Immature natural killer cell (primary cell): ENCODE measurements at regions not wholly inside any gene's neighbourhood (a gene's known extent, or its start where the extent isn't known, plus 50 kb on each side); places are given as distances from the start of the nearest gene placed in this dataset.
"Not testable (repeated sequence)": the region's sequence is repeated elsewhere in the genome, so short reads cannot be mapped to it uniquely, and the experiment has no call there.

Source experiments
- DNase-seq, 3 donors: peaks; one replicate each; pipeline ENCODE4 v3.0.0; 2022; ENCODE audit warnings: mixed read lengths in 1 of 3
- H3K27ac Mint-ChIP-seq, 6 donors: one replicate each; pipeline ENCODE4 v1.8.0; 2020; ENCODE audit warnings: mixed read lengths in 6 of 6, mild to moderate bottlenecking in 5 of 6, inconsistent platforms in 4 of 6, moderate library complexity in 3 of 6
- H3K27me3 Mint-ChIP-seq, 3 donors: one replicate each; pipeline ENCODE4 v1.8.0; 2020 to 2021; ENCODE audit warnings: low read depth in 3 of 3, mild to moderate bottlenecking in 3 of 3, mixed read lengths in 3 of 3, moderate library complexity in 3 of 3, inconsistent platforms in 1 of 3
- H3K36me3 Mint-ChIP-seq, 3 donors: one replicate each; pipeline ENCODE4 v1.8.0; 2020; ENCODE audit warnings: mixed read lengths in 3 of 3, inconsistent platforms in 2 of 3, mild to moderate bottlenecking in 2 of 3
- H3K4me1 Mint-ChIP-seq, 2 donors: one replicate each; pipeline ENCODE4 v1.8.0; 2020; ENCODE audit warnings: inconsistent platforms in 2 of 2, mild to moderate bottlenecking in 2 of 2, mixed read lengths in 2 of 2, moderate library complexity in 1 of 2
- H3K4me3 Mint-ChIP-seq, 5 donors: one replicate each; pipeline ENCODE4 v1.8.0; 2020; ENCODE audit warnings: mild to moderate bottlenecking in 5 of 5, mixed read lengths in 5 of 5, inconsistent platforms in 3 of 5, moderate library complexity in 3 of 5
- H3K9me3 Mint-ChIP-seq, 6 donors: one replicate each; pipeline ENCODE4 v1.8.0; 2020; ENCODE audit warnings: mild to moderate bottlenecking in 6 of 6, mixed read lengths in 6 of 6, inconsistent platforms in 4 of 6, moderate library complexity in 3 of 6

DNA sequence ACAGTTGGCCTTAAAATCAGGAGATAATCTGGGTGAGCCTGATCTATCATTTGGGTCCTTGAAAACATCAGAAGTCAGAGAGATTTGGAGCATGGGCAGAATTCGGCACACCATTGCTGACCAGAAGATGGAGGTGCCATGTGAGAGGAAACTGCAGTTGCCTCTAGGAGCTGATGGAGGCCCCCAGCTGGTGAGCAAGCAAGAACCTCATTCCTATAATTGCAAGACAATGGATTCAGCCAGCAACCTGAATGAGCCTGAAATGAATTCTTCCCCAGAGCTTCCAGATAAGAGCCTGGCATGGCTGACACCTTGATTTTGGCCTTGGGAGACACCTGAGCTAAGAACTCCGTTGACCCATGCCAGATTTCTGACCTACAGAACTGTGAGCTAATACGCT, 76.3 kb upstream of the FYN start:
- Mint-ChIP-seq H3K27ac (no peak overlapping the region), H3K27me3 (peaks cover 1 to 3% (median 2%) of the 10 kb centered on the region in 3 donors), H3K36me3 (no peaks in the 10 kb centered on the region), H3K4me3 (no peak overlapping the region), H3K9me3 (peaks cover 0 to 2% (median 0%) of the 10 kb centered on the region in 6 donors), H3K4me1 (no peaks in the 10 kb centered on the region)
- no peak for DNase-seq

- H3K27me3 Mint-ChIP-seq, H3K4me1 Mint-ChIP-seq, H3K4me3 Mint-ChIP-seq, H3K9me3 Mint-ChIP-seq, H3K27ac Mint-ChIP-seq, H3K36me3 Mint-ChIP-seq, DNase-seq: not testable (repeated sequence)
These were observed 76.7 kb upstream of the FYN start for GRCh38 chr6:111949984-111950383.

DNA sequence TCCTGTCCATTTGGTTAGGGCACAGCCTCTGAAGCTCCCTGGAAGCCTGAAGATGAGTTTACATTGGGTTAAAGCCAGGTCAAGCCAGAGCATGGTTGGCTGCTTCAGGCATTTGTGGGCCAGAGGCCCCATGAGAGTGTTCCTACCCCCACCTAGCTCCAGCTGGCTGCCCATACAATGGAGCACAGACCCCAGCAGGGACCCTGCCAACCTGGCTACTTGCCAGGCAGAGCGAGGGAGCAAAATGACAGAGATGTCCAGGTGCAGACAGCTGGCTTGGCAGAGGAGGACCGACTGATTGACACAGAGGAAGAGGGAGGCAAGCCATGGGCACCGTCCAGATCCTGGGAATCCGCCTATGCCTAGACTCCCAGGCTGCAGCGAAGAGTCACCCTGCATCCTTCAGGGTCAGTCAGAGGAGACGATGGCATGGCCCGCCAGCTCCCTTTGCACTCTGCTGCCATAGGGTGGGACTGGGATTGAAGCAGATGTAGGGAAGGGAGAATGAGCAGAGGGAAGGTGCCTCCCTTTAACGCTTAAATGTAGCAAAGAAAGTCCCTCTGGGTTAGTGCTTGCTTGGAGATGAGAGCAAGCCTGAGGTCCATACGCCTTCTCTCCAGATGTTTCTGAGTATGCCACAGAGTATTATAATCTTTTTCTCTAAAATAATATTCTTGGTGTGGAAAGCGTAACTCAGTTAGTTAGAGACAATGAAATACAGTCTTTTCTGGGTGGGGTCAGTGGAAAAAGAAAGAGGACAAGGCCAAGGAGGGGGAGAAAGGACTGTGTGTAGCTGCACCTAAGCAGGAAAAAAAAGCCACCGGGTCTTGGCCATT, 77.6 kb upstream of the FYN start:
- no peak for DNase-seq
- Mint-ChIP-seq H3K4me1 (no peaks in the 10 kb centered on the region), H3K4me3 (no peak overlapping the region), H3K36me3 (no peaks in the 10 kb centered on the region), H3K27me3 (peaks cover 0 to 3% (median 1%) of the 10 kb centered on the region in 3 donors), H3K9me3 (peaks cover 0 to 2% (median 0%) of the 10 kb centered on the region in 6 donors), H3K27ac (no peak overlapping the region)

DNA sequence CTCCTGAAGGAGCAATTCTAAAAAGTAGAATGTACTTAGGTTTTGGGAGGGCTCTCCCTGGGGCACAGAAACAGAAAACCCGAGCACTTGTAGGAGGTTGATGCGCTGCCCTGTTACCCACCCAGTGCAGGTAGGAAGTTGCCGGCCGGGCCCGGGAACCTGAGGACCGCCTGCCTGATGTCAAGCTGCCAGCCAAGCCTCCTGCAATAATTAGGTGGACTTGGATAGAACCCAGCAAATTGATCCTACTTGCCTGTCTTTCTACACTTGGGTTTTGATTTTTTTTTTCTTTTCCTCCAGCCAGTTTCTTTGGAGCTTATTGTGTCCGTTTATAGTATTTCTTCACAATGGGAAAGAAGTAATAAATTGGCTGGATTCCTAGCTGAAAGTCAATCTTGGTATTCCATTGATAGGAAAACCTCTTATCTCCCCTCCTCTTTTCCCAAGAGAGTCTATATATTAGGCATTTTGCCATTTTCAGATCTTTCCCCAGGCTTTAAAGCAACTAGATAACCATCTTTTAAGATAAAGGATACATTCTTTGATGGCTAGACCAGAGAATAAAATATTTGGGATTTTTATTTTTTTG, 78.3 kb upstream of the FYN start:
- H3K9me3 Mint-ChIP-seq: peaks cover 0 to 2% (median 0%) of the 10 kb centered on the region in 6 donors
- peaks cover 0 to 3% (median 1%) of the 10 kb centered on the region in 3 donors for H3K27me3 Mint-ChIP-seq
- no peaks in the 10 kb centered on the region for H3K36me3 Mint-ChIP-seq
- no peak overlapping the region for H3K27ac Mint-ChIP-seq
- no peak for DNase-seq
- H3K4me1 Mint-ChIP-seq: no peaks in the 10 kb centered on the region
- H3K4me3 Mint-ChIP-seq: no peak overlapping the region

- Mint-ChIP-seq H3K27ac (no peak overlapping the region), H3K36me3 (no peaks in the 10 kb centered on the region), H3K4me1 (no peaks in the 10 kb centered on the region), H3K9me3 (peaks cover 0 to 2% (median 0%) of the 10 kb centered on the region in 6 donors), H3K4me3 (no peak overlapping the region), H3K27me3 (peaks cover 0 to 3% (median 1%) of the 10 kb centered on the region in 3 donors)
- DNase-seq: no peak
These were observed 79.0 kb upstream of the FYN start for GRCh38 chr6:111952274-111952673.

DNA sequence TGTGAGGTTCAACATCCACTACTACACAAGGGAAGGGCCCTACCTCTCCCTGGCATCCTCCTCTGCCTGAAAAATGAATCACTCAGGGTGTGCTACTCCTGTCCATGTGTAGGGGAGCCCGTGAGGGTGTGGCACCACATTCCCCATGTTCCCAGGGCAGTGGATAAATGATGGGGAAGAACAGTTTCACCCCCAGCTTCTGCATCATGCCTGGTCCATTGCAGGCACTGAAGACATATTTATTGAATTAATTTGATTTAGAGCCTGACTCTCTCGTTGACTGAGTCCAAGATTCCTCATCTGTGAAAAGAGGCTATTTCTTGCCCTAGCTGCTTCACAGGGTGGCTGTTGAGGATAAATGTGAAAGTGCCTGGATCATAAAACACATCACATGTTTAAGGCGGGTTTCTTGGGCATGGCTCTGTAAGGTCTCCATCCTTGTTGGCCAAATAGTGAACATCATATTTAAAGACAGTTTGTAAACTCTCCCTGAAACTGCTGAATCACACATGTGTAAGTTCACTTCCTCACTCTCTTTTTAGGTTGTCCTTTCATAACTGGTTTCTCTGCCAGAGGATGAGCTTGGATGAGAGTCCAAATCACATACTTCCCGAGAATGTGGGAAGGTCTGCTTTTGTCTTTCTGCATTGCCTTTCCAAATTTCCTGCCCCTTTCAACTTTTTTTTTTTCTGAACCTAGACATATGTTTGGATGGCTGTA, 79.7 kb upstream of the FYN start:
- peaks cover 0 to 2% (median 0%) of the 10 kb centered on the region in 6 donors for H3K9me3 Mint-ChIP-seq
- H3K36me3 Mint-ChIP-seq: no peaks in the 10 kb centered on the region
- no peak overlapping the region for H3K4me3 Mint-ChIP-seq
- peaks cover 0 to 3% (median 1%) of the 10 kb centered on the region in 3 donors for H3K27me3 Mint-ChIP-seq
- no peak overlapping the region for H3K27ac Mint-ChIP-seq
- H3K4me1 Mint-ChIP-seq: no peaks in the 10 kb centered on the region
- no peak for DNase-seq

DNA sequence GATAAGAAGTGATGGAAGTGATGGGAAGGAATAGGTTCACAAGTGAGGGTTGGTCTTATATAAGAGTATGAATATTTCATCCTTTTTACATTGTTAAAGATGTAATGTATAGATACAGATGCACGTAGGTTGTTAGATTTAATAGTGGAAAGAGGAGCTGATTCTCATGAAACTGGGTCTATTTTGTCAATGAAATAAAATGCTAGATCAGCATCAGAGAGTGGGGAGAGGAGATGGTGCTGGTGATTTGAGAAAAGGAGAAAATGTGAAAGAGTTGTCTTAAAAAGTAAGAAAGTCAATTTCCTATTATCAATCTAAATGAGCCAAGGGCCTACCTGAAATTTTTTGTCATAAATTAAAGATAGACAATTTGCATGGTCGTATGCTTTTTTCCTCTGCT, 82.8 kb upstream of the FYN start:
- peaks cover 0 to 6% (median 3%) of the 10 kb centered on the region in 3 donors for H3K27me3 Mint-ChIP-seq
- H3K27ac Mint-ChIP-seq: no peak overlapping the region
- no peaks in the 10 kb centered on the region for H3K9me3 Mint-ChIP-seq
- no peak for DNase-seq
- H3K4me1 Mint-ChIP-seq: no peaks in the 10 kb centered on the region
- H3K36me3 Mint-ChIP-seq: no peaks in the 10 kb centered on the region
- H3K4me3 Mint-ChIP-seq: no peak overlapping the region

GRCh38 chr6:111957623-111958315, 84.5 kb upstream of the FYN start:
- no peak for DNase-seq
- H3K27ac Mint-ChIP-seq: no peak overlapping the region

GRCh38 chr6:111958534-111958933, 85.3 kb upstream of the FYN start:
- no peak for DNase-seq
- Mint-ChIP-seq H3K4me3 (no peak overlapping the region), H3K4me1 (no peaks in the 10 kb centered on the region), H3K9me3 (no peaks in the 10 kb centered on the region), H3K27me3 (peaks cover 1 to 5% (median 4%) of the 10 kb centered on the region in 3 donors), H3K27ac (peak overlapping the region in 1 of 6 donors; percentile 24), H3K36me3 (no peaks in the 10 kb centered on the region)

More at GRCh38 chr6:111957623-111958315, 84.5 kb upstream of the FYN start:
- peaks cover 0 to 4% (median 4%) of the 10 kb centered on the region in 3 donors for H3K27me3 Mint-ChIP-seq
- H3K36me3 Mint-ChIP-seq: no peaks in the 10 kb centered on the region
- H3K4me1 Mint-ChIP-seq: no peaks in the 10 kb centered on the region
- no peak overlapping the region for H3K4me3 Mint-ChIP-seq
- H3K9me3 Mint-ChIP-seq: no peaks in the 10 kb centered on the region

DNA sequence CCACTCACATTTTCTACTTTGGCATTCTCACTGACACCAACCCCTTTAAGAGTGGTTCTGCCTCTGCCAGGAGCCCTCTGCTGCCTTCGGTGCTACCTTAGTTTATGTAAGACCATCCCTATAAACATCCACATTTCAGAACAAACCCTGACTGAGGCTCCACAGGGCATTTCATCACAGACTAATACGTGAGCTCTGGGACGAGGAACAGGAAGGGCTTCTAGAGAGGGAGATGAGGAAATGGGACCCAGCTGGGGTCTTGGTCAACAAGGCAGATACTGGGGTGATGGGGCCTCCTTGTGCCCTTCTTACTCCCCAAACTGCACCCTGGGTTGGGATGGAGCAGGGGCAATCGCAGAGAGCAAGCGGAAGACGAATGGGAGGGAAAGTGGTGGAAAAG, 86.5 kb upstream of the FYN start:
- Mint-ChIP-seq H3K27me3 (peaks cover 1 to 7% (median 4%) of the 10 kb centered on the region in 3 donors), H3K4me3 (no peak overlapping the region), H3K9me3 (no peaks in the 10 kb centered on the region), H3K27ac (no peak overlapping the region), H3K36me3 (no peaks in the 10 kb centered on the region), H3K4me1 (no peaks in the 10 kb centered on the region)
- no peak for DNase-seq

DNA sequence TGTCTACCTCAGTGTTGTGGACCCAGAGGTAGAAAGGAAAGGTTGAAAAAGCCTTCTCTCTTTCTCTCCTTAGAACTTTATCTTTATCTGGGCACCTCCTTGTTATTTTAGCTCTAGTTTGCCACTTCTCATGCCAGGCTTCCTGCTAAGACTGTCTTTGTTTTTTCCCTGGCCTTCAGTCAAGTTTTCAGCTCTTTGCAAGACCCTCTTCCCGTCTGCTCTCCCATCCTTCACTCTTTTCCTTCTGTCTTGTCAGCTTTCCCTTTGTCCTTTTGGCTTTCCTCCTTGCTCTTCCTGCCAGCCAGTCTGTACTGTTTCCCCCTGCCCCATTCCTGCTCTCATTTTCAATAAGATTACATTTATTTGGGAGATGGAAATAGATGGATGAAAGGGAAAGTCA, 86.8 kb upstream of the CCN6 start:
- H3K4me3 Mint-ChIP-seq: no peak overlapping the region
- no peak for DNase-seq
- no peak overlapping the region for H3K27ac Mint-ChIP-seq
- H3K4me1 Mint-ChIP-seq: peaks cover 0 to 3% of the 10 kb centered on the region in 2 donors
- peaks cover 1 to 6% (median 4%) of the 10 kb centered on the region in 3 donors for H3K27me3 Mint-ChIP-seq
- H3K36me3 Mint-ChIP-seq: peaks cover 0 to 3% (median 0%) of the 10 kb centered on the region in 3 donors
- peaks cover 0 to 2% (median 0%) of the 10 kb centered on the region in 6 donors for H3K9me3 Mint-ChIP-seq

- H3K36me3 Mint-ChIP-seq: peaks cover 0 to 3% (median 0%) of the 10 kb centered on the region in 3 donors
- peaks cover 0 to under 1% (median 0%) of the 10 kb centered on the region in 6 donors for H3K9me3 Mint-ChIP-seq
- H3K4me3 Mint-ChIP-seq: no peak overlapping the region
- peaks cover 19 to 24% of the 10 kb centered on the region in 2 donors for H3K4me1 Mint-ChIP-seq
- DNase-seq: no peak
- no peak overlapping the region for H3K27ac Mint-ChIP-seq
- H3K27me3 Mint-ChIP-seq: peaks cover 0 to 4% (median 3%) of the 10 kb centered on the region in 3 donors
These were observed 83.5 kb upstream of the CCN6 start for GRCh38 chr6:111970426-111970825.

- H3K36me3 Mint-ChIP-seq: peaks cover 0 to 3% (median 0%) of the 10 kb centered on the region in 3 donors
- H3K4me3 Mint-ChIP-seq: no peak overlapping the region
- H3K27ac Mint-ChIP-seq: no peak overlapping the region
- H3K9me3 Mint-ChIP-seq: no peaks in the 10 kb centered on the region
- peaks cover under 1 to 4% (median 3%) of the 10 kb centered on the region in 3 donors for H3K27me3 Mint-ChIP-seq
- H3K4me1 Mint-ChIP-seq: peaks cover 19 to 24% of the 10 kb centered on the region in 2 donors
- DNase-seq: no peak
These were observed 82.6 kb upstream of the CCN6 start for GRCh38 chr6:111971181-111971841.
